Testis (tissue), 2 donors: ENCODE measurements at regions not wholly inside any gene's neighbourhood (a gene's known extent, or its start where the extent isn't known, plus 50 kb on each side); places are given as distances from the start of the nearest gene placed in this dataset.

ENCODE experiments used
- CTCF ChIP-seq, 3 experiments: fragments of 450-650 bp in 2 of 3; fragments of 200-600 bp in 1 of 3; sonication (generic) in 1 of 3; IDR thresholded peaks; one replicate each; pipeline ENCODE4 v1.5.1; 2016 to 2019; ENCODE audit warnings: antibody characterized with exemption in 3 of 3, mild to moderate bottlenecking in 2 of 3, moderate library complexity in 1 of 3
- POLR2A ChIP-seq: fragments of 450-650 bp; IDR thresholded peaks from one replicate; pipeline ENCODE4 v1.6.1; 2017; ENCODE audit warnings: antibody characterized with exemption, mild to moderate bottlenecking, moderate library complexity

GRCh38 chr11:134999590-134999989 lies 587.5 kb upstream of the B3GAT1 start:
- no peak for TF ChIP-seq POLR2A
- TF ChIP-seq CTCF (IDR thresholded peaks at IDR 0.05), result no peak
